HepG2 (cell line): ENCODE measurements at regions not wholly inside any gene's neighbourhood (a gene's known extent, or its start where the extent isn't known, plus 50 kb on each side); places are given as distances from the start of the nearest gene placed in this dataset.

ENCODE experiments used
- ATAC-seq: fragments of 200-7000 bp; cut with Tn5 transposase; 3 replicates; pipeline ENCODE4 v1.9.1; 2020; ENCODE audit warnings: mild to moderate bottlenecking, moderate library complexity
- BruUV-seq: library from RNA; stranded (reverse); fragments of 400-500 nt; replicated peaks from 2 replicates; lab custom pipeline; 2021; lab: Mats Ljungman, UMichigan
- CTCF ChIA-PET: fragments of 300-600 bp; formaldehyde crosslinking; extraction: SDS; loops from one replicate; lab custom pipeline; 2021; ENCODE audit warnings: low total read pairs, inconsistent platforms, low intra/inter-chr PET ratio; lab: Yijun Ruan, JAX
- POLR2A ChIA-PET: fragments of 350-600 bp; sonication (Branson Sonifier 250); formaldehyde crosslinking; loops from one replicate; lab custom pipeline; 2020; ENCODE audit warnings: antibody characterized with exemption, inconsistent platforms; lab: Yijun Ruan, JAX
- DNase-seq: peaks from one replicate; pipeline ENCODE4 v3.0.0-alpha.2; 2015; ENCODE audit warnings: low spot score
- FAIRE-seq: peaks from 3 replicates; lab custom pipeline; 2011; peaks lifted over from hg19 to GRCh38; lab: Jason Lieb, UNC
- H2AFZ ChIP-seq: one replicate; pipeline ENCODE4 v1.6.1; 2011; ENCODE audit warnings: low read length, inconsistent platforms
- H3K27ac ChIP-seq: fragments of 300-600 bp; 3 replicates; pipeline ENCODE4 v1.8.0; 2011; ENCODE audit warnings: mixed run types, mild to moderate bottlenecking, mixed read lengths, low read length, inconsistent platforms; ENCODE audit not compliant: insufficient read depth; ENCODE audit errors: extremely low read length
- H3K27me3 ChIP-seq, 2 experiments: fragments of 200-600 bp in 1 of 2; 2 replicates in 1 of 2; 3 replicates in 1 of 2; pipeline versions ENCODE4 v1.6.0 to v1.8.0; 2011; ENCODE audit warnings: low read length in 2 of 2, mild to moderate bottlenecking in 2 of 2, moderate library complexity in 2 of 2, inconsistent platforms in 1 of 2; ENCODE audit not compliant: insufficient read depth in 2 of 2, control insufficient read depth in 1 of 2
- H3K36me3 ChIP-seq, 2 experiments: fragments of 200-600 bp in 1 of 2; replicated peaks in 1 of 2; 2 replicates in 1 of 2; 3 replicates in 1 of 2; pipeline versions ENCODE4 v1.5.1 to v1.8.0; 2011; ENCODE audit warnings: low read length in 2 of 2, inconsistent platforms in 1 of 2; ENCODE audit not compliant: insufficient read depth in 2 of 2, control insufficient read depth in 1 of 2
- H3K4me1 ChIP-seq: 2 replicates; pipeline ENCODE4 v1.5.1; 2012; ENCODE audit warnings: low read length, inconsistent platforms; ENCODE audit not compliant: insufficient read depth
- H3K4me2 ChIP-seq: 2 replicates; pipeline ENCODE4 v1.6.0; 2011; ENCODE audit warnings: low read depth, low read length, inconsistent platforms
- H3K4me3 ChIP-seq, 3 experiments: fragments of 200-600 bp in 1 of 3; sonication (generic), shearing (Covaris generic) in 1 of 3; replicated peaks in 1 of 3; 2 replicates each; pipeline ENCODE4 v1.5.1; 2011 to 2016; ENCODE audit warnings: low read length in 3 of 3, inconsistent platforms in 2 of 3, low read depth in 2 of 3, mild to moderate bottlenecking in 2 of 3, control low read depth in 1 of 3, mixed read lengths in 1 of 3; ENCODE audit not compliant: insufficient read depth in 1 of 3
- H3K79me2 ChIP-seq: one replicate; pipeline ENCODE4 v1.6.1; 2011; ENCODE audit warnings: low read length, inconsistent platforms; ENCODE audit not compliant: insufficient read depth
- H3K9ac ChIP-seq: 2 replicates; pipeline ENCODE4 v1.6.0; 2011; ENCODE audit warnings: mild to moderate bottlenecking, low read depth, low read length, inconsistent platforms; ENCODE audit not compliant: insufficient read depth
- H3K9me3 ChIP-seq: 2 replicates; pipeline ENCODE4 v1.5.1; 2012; ENCODE audit warnings: mild to moderate bottlenecking, low read length
- H4K20me1 ChIP-seq: 2 replicates; pipeline ENCODE4 v1.6.0; 2011; ENCODE audit warnings: inconsistent platforms, mild to moderate bottlenecking, low read length, moderate library complexity; ENCODE audit not compliant: insufficient read depth
- GATAD1 ChIP-seq: IDR thresholded peaks from 2 replicates; pipeline ENCODE4 v1.6.1; 2016; ENCODE audit warnings: missing genetic modification reagents, missing compliant biosample characterization
- KIAA2018 ChIP-seq: sonication (generic); formaldehyde crosslinking; IDR thresholded peaks from 2 replicates; pipeline ENCODE4 v1.5.0; 2020; ENCODE audit warnings: mild to moderate bottlenecking, missing genetic modification reagents, borderline replicate concordance
- MAFK ChIP-seq, 2 experiments: IDR thresholded peaks in 1 of 2; conservative IDR thresholded peaks in 1 of 2; 2 replicates each; pipeline ENCODE4 v1.6.1; 2011; ENCODE audit warnings: improper control_type of control experiment in 2 of 2, low read length in 2 of 2
- MIER2 ChIP-seq: IDR thresholded peaks from 2 replicates; pipeline ENCODE4 v1.6.1; 2016; ENCODE audit warnings: missing biosample characterization, missing genetic modification reagents
- NFE2 ChIP-seq: sonication (generic); formaldehyde crosslinking; IDR thresholded peaks from 2 replicates; pipeline ENCODE4 v1.4.0; 2020; ENCODE audit warnings: missing genetic modification reagents
- REST ChIP-seq, 2 experiments: IDR thresholded peaks; 2 replicates each; pipeline ENCODE4 v1.6.1; 2011 to 2012; ENCODE audit warnings: low read length in 2 of 2, borderline replicate concordance in 1 of 2, low read depth in 1 of 2, mild to moderate bottlenecking in 1 of 2, moderate library complexity in 1 of 2
- ZBTB3 ChIP-seq: sonication (generic); formaldehyde crosslinking; IDR thresholded peaks from 2 replicates; pipeline ENCODE4 v1.4.0; 2020; ENCODE audit warnings: low read depth, mild to moderate bottlenecking, moderate library complexity, missing genetic modification reagents, borderline replicate concordance
- ZNF512 ChIP-seq: sonication (generic); formaldehyde crosslinking; IDR thresholded peaks from 2 replicates; pipeline ENCODE4 v1.4.0; 2020; ENCODE audit warnings: mild to moderate bottlenecking, missing genetic modification reagents
- ZNF790 ChIP-seq: sonication (generic); formaldehyde crosslinking; IDR thresholded peaks from 2 replicates; pipeline ENCODE4 v1.8.0; 2022; ENCODE audit warnings: missing genetic modification reagents, mild to moderate bottlenecking, borderline replicate concordance
- WGBS: methylation state at CpG from one replicate; pipeline ENCODE4 v1.1.6; 2017; ENCODE audit warnings: low lambda C conversion rate; 5-methylcytosine and 5-hydroxymethylcytosine counted together
- in situ Hi-C: cut with HindIII; loops from 2 replicates; pipeline ENCODE4 v1.10.0; 2017; ENCODE audit warnings: low pct_unique_long_range_greater_than_20kb; ENCODE audit not compliant: extremely low pct_ligation_motif_present
- intact Hi-C: fragments of 100-400 bp; cut with micrococcal nuclease; formaldehyde crosslinking; loops from one replicate; pipeline ENCODE4 v1.10.0; 2022; ENCODE audit not compliant: unreplicated experiment

GRCh38 chr11:57935402-57936049 is 88.2 kb upstream of the OR9Q1 start:
- FAIRE-seq = no peak
- peaks cover 55% of the 10 kb centered on the region for H3K4me1 ChIP-seq
- intact Hi-C loops = loop anchor here (5.0 kb wide), 1 partner anchor 37 kb away; no protein-coding TSS in a partner anchor
- peak overlapping the region; percentile 31 for H3K27ac ChIP-seq
- in situ Hi-C loops = no loop called here
- H3K4me3 ChIP-seq = no peak overlapping the region
- H3K9ac ChIP-seq = peak overlapping the region; percentile 21; the same call in 1 of the 2 replicates
- no peaks in the 10 kb centered on the region for H3K9me3 ChIP-seq
- H3K4me2 ChIP-seq = peak overlapping the region; percentile 9; the same call in 1 of the 2 replicates
- no peak overlapping the region for H2AFZ ChIP-seq
- no peaks in the 10 kb centered on the region for H3K36me3 ChIP-seq
- WGBS = 77% methylated on average over 4 of the region's 4 CpGs
- H3K27me3 ChIP-seq = no peaks in the 10 kb centered on the region; a peak in 1 of 5 replicates
- CTCF ChIA-PET = no interaction called here
- peak; percentile 43 for DNase-seq
- no TSS peak for BruUV-seq
- peak; percentile 66 for ATAC-seq
- H3K79me2 ChIP-seq = no peaks in the 10 kb centered on the region
- no peaks in the 10 kb centered on the region for H4K20me1 ChIP-seq
- POLR2A ChIA-PET = interaction anchor here (1.3 kb wide), 1 partner anchor 37 kb away, joined by 4 read pairs; no protein-coding TSS in a partner anchor
- TF ChIP-seq NFE2 (0 out of 2 replicates have a peak, but pooled peaks have one; percentile 30), MIER2 (CRISPR knock-in tag) (no peak), REST (IDR thresholded peaks at IDR 0.05; ENCODE audit: borderline replicate concordance in 1 of 2, low read depth in 1 of 2, low read length in 2 of 2) (no peak), ZNF512 (CRISPR knock-in tag) (no peak), ZNF790 (CRISPR knock-in tag) (no peak), KIAA2018 (CRISPR knock-in tag) (no peak), GATAD1 (no peak), MAFK (conservative IDR thresholded peaks at IDR 0.05 in 1 of 2, IDR thresholded peaks at IDR 0.05 in 1 of 2; ENCODE audit: low read length in 2 of 2) (peak; percentile 21 to 26; a peak in 1 of 4 replicates), ZBTB3 (CRISPR knock-in tag) (no peak)
